ENCODE measurements at regions not wholly inside any gene's neighbourhood (a gene's known extent, or its start where the extent isn't known, plus 50 kb on each side); places are given as distances from the start of the nearest gene placed in this dataset.
A peak's percentile ranks its signal among the peaks of the same experiment; 100 is the strongest.
"Not testable (repeated sequence)": the region's sequence is repeated elsewhere in the genome, so short reads cannot be mapped to it uniquely, and the experiment has no call there.

DNA sequence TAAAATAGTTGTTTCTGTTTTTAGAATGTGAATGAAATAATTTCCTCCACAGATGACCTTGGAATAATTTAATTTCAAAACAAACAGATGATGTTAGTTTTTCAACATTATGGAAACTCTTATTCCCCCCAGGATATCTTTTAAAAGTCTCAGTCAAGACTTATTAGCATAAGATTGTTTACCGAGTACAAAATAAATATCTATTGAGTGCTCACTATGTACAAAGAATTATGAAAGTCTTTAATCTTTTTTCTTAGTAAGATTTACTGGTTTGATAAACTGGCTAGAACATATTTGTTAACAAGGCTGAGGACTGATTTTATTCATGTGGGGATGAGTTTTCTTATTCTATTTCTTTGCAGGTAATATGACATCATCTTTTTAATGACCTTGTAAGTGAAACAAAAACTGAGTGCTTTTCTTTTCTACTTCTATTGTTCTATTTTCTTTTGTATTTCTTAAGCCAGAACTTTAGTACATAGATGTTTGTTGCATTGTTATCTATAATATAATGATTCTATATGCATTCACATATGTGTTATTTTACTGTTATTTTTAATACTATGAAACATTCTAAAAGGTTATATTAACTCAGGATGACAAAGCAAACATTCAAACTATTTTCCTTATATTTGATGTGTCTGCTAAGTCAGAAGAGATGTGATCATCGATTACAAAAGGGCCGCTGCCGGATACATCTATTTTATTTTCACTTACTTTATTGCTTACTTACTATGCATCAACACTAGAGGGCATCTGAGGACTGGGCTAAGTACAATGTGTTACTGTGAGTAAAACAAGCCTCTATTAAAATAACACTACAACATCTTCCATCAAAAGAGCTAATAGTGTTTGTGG is 111.0 kb upstream of the ARHGAP42 start:
- H3K4me3 ChIP-seq: no peak overlapping the region
- no peak overlapping the region for H3K27ac ChIP-seq

DNA sequence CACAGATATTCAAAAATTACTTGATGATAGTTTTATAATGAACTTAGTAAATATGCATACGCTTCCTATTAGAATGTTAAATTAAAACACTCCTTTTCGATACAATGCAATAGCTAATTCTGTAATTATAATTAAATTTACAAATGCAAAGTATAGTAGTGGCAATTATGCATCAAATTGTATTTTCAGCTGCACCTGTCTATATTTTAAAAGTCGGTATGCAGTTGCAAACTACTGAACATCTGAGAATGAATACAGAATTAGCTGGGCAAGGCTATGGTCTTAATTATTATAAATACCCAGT is 110.4 kb upstream of the ARHGAP42 start:
- Histone ChIP-seq H3K4me3 (no peak overlapping the region), H3K27ac (no peak overlapping the region)

- H3K27ac ChIP-seq: no peak overlapping the region
- H3K4me3 ChIP-seq: no peak overlapping the region
These were observed 108.2 kb upstream of the ARHGAP42 start for GRCh38 chr11:100578831-100579311.

DNA sequence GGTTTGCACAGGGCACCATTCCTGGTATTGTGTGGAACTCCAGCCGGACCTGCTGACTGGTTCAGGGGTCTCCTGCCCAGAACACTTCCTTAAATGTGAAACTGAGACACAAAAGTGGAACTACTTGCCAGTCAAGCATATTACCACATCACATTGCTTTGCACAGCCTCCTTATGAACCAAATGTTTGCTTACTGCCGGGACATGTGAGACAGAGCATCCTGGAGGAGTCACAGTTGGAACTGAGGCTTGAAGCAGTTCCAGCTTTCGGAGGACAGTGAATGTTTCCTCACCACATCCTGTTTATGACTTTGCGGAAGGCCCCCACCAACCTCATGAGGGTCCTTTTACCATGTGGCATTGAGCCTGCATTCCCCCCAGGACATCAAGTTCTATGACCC is 105.8 kb upstream of the ARHGAP42 start:
- no peak overlapping the region for H3K27ac ChIP-seq
- H3K4me3 ChIP-seq: no peak overlapping the region

GRCh38 chr11:100584201-100584985 is 102.7 kb upstream of the ARHGAP42 start:
- H3K4me3 ChIP-seq: no peak overlapping the region
- H3K27ac ChIP-seq: no peak overlapping the region

DNA sequence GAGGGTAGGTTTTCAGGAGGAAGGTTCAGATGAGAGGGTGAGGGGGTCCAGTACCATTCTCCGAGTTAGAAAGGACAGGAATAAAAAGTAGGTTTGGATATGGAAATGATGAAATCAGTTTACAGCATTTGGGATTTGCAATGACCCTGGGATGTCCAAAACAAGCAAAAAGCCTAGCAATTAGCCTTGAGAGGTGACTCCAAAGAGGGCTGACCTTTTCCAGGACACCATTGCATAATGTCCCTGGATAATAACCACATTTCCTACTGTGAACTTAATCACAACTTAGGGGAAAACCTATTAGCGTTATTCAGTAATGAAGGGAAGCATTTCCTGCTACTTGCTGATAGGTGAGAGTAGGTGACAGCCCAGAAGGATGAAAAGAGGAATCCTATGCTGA is 101.4 kb upstream of the ARHGAP42 start:
- H3K4me3 ChIP-seq: no peak overlapping the region

GRCh38 chr11:100586361-100587101 is 100.6 kb upstream of the ARHGAP42 start:
- Histone ChIP-seq H3K4me3 (no peak overlapping the region), H3K27ac (no peak overlapping the region)

More for the DNA sequence above, 101.4 kb upstream of the ARHGAP42 start:
- H3K27ac ChIP-seq: peak overlapping the region in 2 of 21 experiments; percentile 14 to 35

- no peak overlapping the region for H3K27ac ChIP-seq
These were observed 94.3 kb upstream of the ARHGAP42 start for GRCh38 chr11:100592619-100593260.

GRCh38 chr11:100593291-100593690 is 93.8 kb upstream of the ARHGAP42 start:
- Histone ChIP-seq H3K27ac (no peak overlapping the region), H3K4me3 (no peak overlapping the region)

More at GRCh38 chr11:100592619-100593260, 94.3 kb upstream of the ARHGAP42 start:
- no peak overlapping the region for H3K4me3 ChIP-seq

GRCh38 chr11:100594320-100594719 is 92.8 kb upstream of the ARHGAP42 start:
- no peak overlapping the region for H3K4me3 ChIP-seq

GRCh38 chr11:100600941-100601340 is 86.1 kb upstream of the ARHGAP42 start:
- no peak overlapping the region for H3K4me3 ChIP-seq
- no peak overlapping the region for H3K27ac ChIP-seq

More at GRCh38 chr11:100594320-100594719, 92.8 kb upstream of the ARHGAP42 start:
- no peak overlapping the region for H3K27ac ChIP-seq

DNA sequence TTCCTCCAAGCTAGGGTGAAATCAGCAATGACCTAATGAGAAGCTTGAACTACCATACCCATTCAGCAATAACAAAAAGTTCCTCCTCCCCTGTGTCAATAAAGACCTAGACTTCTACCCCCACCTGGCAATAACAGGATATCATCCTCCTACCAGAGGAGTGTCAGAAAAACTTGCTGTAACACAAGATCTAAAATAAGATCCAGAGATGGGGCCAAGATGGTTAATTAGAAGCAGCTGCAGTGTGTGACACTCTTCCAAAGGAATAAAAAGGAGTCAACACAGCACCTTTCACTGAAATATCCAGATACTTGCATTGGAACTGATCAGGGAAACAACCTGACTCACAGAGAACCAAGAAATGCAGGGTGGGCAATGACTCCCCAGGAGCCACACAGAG is 84.4 kb upstream of the ARHGAP42 start:
- no peak overlapping the region for H3K4me3 ChIP-seq
- H3K27ac ChIP-seq: no peak overlapping the region

DNA sequence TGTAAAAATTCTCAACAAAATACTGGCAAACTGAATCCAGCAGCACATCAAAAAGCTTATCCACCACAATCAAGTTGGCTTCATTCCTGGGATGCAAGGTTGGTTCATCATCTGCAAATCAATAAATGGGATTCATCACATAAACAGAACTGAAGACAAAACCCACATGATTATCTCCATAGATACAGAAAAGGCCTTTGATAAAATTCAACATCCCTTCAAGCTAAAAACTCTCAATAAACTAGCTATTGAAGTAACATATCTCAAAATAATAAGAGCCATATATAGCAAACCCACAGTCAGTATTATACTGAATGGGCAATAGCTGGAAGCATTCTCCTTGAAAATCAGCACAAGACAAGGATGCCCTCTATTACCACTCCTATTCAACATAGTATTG is 79.3 kb upstream of the ARHGAP42 start:
- H3K27ac ChIP-seq, H3K4me3 ChIP-seq: not testable (repeated sequence)

- no peak overlapping the region for H3K27ac ChIP-seq
- no peak overlapping the region for H3K4me3 ChIP-seq
These were observed 74.3 kb upstream of the ARHGAP42 start for GRCh38 chr11:100612766-100613165.

DNA sequence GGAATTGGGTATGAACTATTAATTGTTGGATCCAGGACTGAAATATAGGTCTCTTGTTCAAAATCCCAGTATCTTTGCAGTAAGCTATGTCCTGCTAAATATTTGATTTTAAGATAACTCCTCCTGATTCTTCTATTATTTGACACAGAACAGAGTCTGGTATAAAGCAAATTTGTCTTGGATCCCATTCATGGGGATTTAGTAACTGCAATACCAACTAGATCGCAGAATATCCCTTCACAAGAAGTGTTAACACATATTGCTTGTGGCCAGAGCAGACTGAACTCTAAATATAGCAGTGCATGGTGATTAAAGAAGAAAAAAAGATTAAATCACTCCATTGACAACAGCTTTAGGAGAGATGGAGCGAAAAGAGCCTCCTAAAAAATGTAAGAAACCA is 68.2 kb upstream of the ARHGAP42 start:
- no peak overlapping the region for H3K27ac ChIP-seq
- H3K4me3 ChIP-seq: no peak overlapping the region

DNA sequence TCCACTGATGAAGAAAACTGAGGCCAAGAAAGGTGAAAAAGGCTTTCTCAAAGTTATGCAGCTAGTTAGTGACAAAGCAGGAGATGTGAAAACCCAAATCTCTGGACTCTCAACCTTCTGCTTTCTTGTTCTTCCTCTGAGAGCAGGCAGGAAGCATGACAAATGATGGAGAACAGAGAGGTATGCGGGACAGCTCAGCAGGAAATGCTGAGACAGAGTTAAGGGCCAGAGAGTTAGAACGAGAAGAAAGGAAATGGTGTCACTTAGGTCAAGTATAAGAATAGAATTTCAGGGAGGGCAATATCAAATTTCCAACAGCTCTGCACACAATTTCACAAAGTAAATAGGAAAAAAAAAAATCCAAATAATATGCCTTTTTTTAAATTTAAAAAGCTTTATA is 67.6 kb upstream of the ARHGAP42 start:
- H3K4me3 ChIP-seq: no peak overlapping the region
- H3K27ac ChIP-seq: no peak overlapping the region

DNA sequence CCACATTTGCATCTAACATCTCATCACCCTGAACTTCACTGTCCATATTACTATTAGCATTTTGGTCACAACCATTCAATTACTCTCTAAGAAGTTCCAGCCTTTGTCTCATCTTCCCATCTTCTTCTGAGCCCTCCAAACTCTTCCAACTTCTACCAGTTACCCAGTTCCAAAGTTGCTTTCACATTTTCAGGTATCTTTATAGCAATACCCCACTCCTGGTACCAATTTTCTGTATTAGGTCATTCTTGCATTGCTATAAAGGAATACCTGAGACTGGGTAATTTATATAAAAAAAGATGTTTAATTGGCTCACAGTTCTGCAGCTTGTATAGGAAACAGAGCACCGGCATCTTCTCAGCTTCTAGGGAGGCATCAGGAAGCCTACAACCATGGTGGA is 64.7 kb upstream of the ARHGAP42 start:
- Histone ChIP-seq H3K4me3 (no peak overlapping the region), H3K27ac (no peak overlapping the region)

- H3K27ac ChIP-seq: no peak overlapping the region
- H3K4me3 ChIP-seq: no peak overlapping the region
These were observed 62.7 kb upstream of the ARHGAP42 start for GRCh38 chr11:100624346-100624745.

DNA sequence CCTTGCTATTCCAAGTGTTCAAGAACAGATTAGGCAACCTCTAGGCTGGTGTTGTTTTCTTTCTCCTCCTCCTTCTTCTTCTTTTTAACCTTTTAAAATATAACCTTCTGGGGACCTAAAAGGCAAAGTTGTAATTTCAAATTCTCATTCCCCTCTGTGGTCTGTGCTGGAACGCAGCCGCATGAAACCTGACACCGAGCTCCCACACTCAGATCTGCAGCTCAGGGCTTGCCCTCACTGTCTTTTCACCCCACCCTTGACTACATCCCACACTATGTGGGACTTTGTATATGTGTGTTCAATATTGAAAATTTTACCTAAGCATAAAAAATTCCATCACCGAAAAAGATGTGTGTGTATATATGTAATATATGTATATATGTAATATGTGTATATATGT is 62.0 kb upstream of the ARHGAP42 start:
- H3K27ac ChIP-seq: no peak overlapping the region
- H3K4me3 ChIP-seq: no peak overlapping the region

- Histone ChIP-seq H3K27ac (no peak overlapping the region), H3K4me3 (no peak overlapping the region)
These were observed 57.4 kb upstream of the ARHGAP42 start for GRCh38 chr11:100629671-100630070.
